GM19025 (cell line): ENCODE measurements at regions not wholly inside any gene's neighbourhood (a gene's known extent, or its start where the extent isn't known, plus 50 kb on each side); places are given as distances from the start of the nearest gene placed in this dataset.
A peak's percentile ranks its signal among the peaks of the same experiment; 100 is the strongest.

Source experiments
- ATAC-seq: cut with Tn5 transposase; IDR thresholded peaks from one replicate; pipeline ENCODE4 v1.9.1; 2021; ENCODE audit warnings: mild to moderate bottlenecking, low read depth, moderate library complexity; ENCODE audit not compliant: unreplicated experiment

- ATAC-seq: no peak
Observed at GRCh38 chr2:58890865-58891525, 649.9 kb upstream of the FANCL start.

DNA sequence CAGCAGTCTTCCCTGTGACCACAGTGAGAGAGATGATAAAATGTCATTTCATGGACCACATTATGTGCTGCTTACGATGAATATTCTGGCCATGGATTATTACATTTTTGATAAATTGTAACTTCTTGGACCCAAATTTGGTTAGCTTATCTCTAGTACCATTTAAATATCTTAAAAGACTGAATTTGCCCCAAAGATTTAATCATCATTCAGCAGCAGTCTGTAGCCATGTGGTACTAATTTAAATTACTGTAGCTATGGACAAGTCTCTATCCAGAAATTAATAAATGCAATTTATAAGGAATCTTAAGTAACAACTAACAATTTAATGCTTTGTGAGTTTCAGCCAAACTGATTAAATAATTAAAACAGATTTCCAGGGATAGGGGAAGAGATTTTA lies 644.9 kb upstream of the FANCL start:
- ATAC-seq: no peak

DNA sequence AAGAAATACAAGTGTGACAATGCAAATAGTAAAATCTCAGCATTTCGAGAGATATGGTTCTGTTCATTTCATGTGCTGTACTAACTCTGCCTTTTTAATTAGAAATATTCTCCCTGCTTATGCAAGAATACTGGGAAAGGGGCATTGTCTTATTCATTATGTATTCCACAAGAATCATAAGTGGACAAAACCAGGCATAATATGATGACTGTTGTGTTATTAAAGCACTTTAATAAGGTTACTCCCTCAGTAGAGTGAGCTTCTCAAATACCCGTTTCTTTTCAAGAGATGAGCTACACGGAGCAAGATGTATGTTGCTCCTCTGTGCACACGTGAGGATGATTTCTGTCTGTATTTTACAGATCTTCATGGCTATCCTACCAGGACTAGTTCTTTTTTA lies 638.7 kb upstream of the FANCL start:
- ATAC-seq: no peak

DNA sequence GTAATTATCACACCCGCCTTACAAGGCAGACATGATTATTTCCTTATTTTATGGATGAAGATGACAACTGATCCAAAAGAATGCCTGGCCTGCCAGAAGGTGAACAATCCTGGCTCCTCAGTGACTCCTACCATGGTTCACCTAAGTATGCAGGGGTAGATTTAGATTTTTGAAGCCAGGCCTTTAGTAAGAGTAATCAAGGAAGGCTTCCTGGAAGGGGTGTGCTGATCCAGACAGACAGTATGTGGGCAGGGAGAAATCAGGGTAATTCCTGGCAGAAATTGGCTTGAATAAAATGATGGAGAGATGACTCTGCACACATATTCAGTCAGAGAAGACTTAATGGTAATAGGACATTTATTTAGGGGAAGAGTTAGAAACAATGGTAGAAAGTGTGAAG lies 637.7 kb upstream of the FANCL start:
- no peak for ATAC-seq

DNA sequence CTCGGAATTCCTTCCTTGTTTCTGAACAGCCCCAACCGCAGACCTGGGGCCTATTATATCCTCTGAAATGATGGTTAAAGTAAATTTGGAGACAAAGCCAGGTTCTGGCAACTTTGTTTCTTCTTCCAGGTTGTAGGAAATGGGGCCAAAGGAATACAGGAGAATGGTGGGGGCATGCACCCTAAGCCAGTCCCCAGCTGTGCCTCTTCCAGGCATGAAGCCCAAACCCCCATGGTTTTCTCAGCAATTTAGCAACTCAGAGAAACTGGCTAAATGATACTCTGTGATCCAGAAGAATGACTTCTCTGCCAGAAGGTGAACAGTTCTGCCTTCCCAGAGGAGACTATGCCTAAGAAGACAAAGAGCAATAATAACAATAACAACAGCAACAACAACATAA lies 635.0 kb upstream of the FANCL start:
- ATAC-seq: no peak

GRCh38 chr2:58875436-58875835 lies 634.3 kb upstream of the FANCL start:
- no peak for ATAC-seq

DNA sequence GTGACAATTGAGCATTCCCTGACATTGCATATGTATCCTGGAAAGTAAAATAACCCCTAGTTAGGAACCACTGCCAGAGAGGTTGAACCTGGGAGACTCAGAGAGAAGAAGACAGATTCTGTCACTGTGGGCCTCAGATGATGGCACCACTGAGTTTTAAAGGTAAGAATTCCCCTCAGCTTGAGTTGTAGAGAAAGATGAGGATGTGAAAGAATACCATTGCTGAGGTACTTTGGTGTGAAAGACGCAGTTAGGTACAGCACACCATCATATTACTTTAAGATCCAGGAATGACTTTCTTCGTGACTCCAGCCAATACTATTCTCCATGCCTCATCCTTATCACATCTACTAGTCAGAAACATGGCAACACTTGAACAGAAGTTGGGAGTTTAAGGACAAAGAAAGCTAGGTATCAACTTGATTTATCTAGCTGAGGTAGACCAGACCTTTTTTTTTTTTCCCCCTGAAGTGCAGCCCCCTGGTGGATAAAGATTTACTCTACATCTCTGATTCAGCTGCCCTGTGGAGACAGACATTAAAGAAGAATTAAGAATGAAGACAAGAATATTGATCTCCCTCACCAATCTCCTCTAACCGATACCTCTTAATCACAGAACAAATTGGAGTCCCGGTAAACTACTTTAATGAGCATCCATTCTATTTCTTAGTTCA lies 630.5 kb upstream of the FANCL start:
- no peak for ATAC-seq

- no peak for ATAC-seq
Observed at GRCh38 chr2:58870704-58871103, 629.6 kb upstream of the FANCL start.

DNA sequence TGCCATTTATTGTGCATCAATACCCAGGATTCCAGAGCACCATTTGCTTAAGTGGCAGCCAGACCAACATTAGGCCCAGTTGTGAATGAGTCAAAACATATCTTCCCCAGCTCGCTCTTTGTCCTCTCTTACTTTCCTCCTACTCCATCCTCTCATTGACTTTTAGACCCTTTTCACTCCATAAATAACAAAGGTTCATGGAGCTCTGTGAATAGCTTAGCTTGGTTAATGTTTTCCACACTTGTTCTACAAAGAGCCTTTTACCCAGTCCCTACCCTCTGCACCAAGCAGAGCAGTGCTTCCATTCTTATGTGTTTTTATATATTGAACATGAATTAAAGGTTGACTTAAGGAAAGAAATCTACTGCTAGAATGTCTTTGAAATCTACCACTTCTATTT lies 625.8 kb upstream of the FANCL start:
- ATAC-seq: no peak

- no peak for ATAC-seq
Observed at GRCh38 chr2:58866527-58866926, 625.4 kb upstream of the FANCL start.

- ATAC-seq: no peak
Observed at GRCh38 chr2:58866040-58866439, 624.9 kb upstream of the FANCL start.

- ATAC-seq: peak; percentile 29
Observed at GRCh38 chr2:58865436-58865835, 624.3 kb upstream of the FANCL start.

DNA sequence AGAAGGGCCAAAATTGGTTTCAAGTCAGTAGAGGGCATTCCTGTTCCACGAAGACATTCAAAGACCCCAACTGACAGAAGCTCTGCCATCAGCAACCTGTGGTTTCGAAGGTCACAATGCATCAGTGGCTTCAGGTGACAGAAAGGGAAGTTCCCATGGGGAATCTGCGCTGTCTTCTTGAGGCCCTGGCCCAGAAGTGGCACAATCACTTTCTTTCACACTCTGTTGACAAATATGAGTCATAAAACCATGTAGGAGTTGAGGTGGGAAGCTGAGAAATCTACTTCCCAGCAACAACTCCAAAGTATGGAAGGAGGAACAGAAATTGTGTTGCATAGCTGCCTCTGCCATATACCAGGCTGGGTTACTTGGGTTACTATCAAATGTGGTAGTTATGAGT lies 621.1 kb upstream of the FANCL start:
- ATAC-seq: no peak

DNA sequence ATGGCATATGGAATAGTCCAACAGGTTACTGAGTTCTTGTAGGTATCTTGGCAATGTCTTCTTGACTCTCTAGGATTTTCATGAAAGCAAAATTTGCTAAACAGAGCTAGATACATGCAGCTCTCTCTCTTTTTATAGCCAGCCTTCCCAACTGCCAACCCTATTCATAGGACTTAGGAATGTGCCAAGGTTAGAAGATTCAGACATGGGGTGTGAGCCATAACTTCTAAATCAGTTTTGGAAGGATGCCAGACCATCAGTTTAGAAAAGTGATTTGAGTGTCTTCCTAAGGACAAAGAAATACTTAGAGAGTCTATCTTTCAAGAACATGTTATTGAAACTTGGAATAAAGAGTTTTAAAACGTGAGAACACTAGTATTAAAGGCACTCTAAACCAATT lies 619.5 kb upstream of the FANCL start:
- no peak for ATAC-seq

- no peak for ATAC-seq
Observed at GRCh38 chr2:58856100-58856499, 615.0 kb upstream of the FANCL start.

DNA sequence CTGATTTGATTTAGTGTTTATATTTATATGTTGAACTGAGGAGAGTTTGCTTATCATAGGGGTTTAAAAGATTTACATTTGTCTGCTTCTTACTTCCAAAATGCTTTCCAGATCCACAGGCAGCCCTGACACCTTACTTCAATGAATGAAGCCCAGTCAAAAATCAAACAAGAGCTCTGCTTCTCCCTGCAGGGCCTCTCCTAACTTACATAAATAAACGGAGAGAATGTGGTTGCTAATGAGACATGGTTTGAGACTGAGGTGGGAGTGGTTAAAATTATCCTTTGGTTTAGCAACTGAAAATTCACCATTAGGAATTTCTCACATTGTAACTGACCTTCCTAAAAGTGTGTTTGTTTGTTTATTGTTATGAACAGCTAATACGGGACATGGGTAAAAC lies 612.3 kb upstream of the FANCL start:
- ATAC-seq: no peak

- ATAC-seq: no peak
Observed at GRCh38 chr2:58852905-58853304, 611.8 kb upstream of the FANCL start.

DNA sequence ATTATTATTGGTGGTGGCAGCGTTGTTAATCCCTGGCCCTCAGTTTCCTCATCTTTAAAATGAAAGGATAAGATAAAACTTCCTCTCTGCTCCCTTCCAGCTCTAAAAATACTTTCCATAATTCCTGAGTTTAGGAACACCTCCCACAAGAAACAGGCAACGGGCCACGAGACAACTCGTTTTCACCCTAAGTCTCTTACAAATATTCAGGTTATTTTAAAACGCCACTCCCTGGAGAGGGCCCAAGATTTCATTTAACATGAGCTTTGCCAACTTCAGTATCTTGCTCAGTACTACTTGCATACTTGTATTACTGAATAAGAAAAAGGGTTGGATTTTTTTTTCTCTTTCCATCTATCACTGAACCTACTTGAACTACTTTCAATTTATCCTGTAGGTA lies 611.1 kb upstream of the FANCL start:
- ATAC-seq: no peak

- no peak for ATAC-seq
Observed at GRCh38 chr2:58851598-58851997, 610.5 kb upstream of the FANCL start.

- ATAC-seq: no peak
Observed at GRCh38 chr2:58845011-58845410, 603.9 kb upstream of the FANCL start.

DNA sequence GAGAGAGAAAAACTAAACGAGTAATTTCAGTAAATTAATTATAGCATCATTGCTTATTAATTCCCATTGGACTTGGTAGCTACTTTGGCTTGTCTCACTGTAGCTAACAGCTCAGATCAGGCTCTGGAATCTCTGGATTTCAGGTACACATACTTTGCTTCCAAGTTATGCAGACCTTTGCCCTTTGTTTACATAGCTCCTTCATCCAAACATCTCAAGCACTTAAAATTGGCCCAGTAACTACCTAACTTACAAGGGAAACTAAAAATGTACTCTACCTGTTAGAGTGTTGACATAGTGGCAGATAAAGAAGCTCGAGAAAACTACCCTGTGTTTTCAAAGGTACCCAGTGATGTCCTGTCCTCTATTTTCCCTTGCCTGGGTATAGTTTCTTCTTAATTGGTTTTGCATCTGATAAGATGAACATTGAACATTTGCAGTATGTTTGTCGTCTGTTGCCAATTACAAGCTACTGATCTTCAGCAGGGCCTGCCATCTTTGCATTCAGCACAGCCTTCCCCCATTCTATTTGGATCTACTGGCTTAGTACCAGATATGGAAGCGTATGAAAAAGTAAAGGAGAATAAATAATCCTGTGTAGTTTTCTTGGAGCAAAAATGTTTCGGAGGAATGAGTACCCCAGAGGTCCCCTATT lies 601.5 kb upstream of the FANCL start:
- ATAC-seq: no peak

- ATAC-seq: no peak
Observed at GRCh38 chr2:58834404-58834803, 593.3 kb upstream of the FANCL start.
